HG02840 (cell line): ENCODE measurements at regions not wholly inside any gene's neighbourhood (a gene's known extent, or its start where the extent isn't known, plus 50 kb on each side); places are given as distances from the start of the nearest gene placed in this dataset.

Experiments used
- ATAC-seq: cut with Tn5 transposase; IDR thresholded peaks from one replicate; pipeline ENCODE4 v1.9.1; 2021; ENCODE audit warnings: mild to moderate bottlenecking, moderate library complexity, moderate number of reproducible peaks; ENCODE audit not compliant: unreplicated experiment, low FRiP score

DNA sequence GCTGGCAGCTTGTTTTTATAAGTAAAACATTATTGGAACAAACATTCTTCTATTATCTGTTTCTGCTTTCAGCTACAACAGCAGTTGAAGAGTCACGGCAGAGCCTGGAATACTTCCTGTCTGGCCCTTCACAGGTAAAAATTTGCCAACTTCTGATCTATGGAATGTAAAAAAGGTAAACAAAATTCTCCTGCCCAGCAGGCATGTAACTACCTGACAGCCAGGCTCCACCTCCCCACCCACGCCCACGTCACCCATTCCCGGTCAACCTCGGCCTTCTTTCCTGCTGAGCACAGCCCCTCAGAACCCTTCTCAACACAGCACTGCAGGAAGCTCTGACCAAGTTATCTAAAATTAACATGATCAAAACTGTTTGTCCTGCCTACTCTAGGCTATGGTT lies 166.0 kb downstream of the DLL1 start:
- ATAC-seq, result no peak

DNA sequence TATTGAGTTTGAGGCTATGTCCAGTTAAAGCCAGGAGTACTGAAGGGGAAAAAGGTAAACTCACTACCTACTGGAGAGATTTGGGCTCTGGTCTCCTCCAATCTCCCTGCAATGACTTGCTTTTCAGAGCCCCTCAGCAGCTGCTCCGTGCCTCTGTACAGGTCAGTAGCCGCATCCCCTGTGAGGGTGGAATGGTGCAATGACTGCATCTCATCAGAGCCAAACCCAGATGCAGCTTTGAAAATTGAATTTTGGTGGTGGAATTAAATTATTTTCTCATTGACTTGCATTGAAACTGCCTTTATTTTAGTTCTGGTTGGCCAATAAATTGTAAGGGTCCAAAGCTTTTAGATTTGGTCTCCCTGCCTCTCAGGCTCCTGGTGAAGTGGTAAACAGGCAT lies 166.7 kb downstream of the DLL1 start:
- no peak for ATAC-seq

DNA sequence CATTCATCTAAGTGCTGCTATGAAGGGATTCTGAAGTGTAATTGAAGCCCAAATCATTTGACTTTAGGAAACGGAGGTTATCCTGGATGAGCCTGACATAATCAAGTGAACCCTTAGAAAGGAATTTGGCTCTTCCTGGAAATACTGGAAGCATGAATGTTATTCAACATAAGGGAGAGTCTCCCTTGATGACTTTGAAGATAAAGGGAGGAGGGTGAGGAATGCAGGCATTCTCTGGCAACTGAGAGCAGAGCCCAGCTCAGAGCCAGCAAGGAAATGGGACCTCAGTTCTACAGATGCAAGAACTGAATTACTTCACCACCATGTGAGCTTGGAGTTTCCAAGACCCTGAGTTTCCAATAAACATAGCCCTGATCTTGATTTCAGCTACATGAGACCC lies 168.2 kb downstream of the DLL1 start:
- ATAC-seq, result no peak

DNA sequence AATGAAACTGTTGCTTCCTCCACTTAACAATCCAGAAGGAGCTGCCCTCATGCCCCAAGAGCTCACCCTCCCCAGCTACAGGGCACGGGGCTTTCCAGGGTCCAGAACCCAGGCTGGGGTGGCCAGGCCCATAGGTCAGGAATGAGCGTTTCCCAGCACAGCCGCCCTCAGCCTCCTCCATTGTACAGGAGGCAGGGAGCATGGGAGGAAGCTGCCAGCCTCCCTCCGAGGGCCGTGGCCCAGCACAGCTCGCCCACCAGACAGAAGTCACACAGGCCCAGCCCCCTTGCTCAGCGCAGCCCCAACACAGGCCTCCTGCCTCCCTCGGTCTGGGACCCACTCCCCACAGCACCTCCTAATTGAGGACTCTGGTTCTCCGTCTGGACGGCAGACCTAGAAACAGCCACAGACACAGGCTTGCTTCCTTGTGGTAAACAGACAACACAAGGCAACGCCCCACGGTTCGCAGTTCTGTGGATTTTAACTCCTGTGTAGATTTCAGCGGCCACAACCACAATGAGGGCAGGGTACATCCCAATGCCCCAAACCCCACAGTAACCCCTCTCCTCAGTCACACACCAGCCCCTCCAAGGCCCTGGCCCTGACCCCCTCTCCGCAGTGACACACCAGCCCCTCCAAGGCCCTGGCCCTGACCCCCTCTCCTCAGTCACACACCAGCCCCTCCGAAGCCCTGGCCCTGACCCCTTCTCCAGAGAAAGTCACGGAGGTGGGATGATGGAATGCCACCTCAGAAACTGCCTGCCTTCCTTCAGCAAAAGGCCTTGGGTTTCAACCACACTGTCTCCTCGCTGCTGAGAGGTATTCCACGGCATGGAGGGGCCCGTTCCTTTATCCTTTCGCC lies 173.5 kb downstream of the DLL1 start:
- ATAC-seq, result no peak

DNA sequence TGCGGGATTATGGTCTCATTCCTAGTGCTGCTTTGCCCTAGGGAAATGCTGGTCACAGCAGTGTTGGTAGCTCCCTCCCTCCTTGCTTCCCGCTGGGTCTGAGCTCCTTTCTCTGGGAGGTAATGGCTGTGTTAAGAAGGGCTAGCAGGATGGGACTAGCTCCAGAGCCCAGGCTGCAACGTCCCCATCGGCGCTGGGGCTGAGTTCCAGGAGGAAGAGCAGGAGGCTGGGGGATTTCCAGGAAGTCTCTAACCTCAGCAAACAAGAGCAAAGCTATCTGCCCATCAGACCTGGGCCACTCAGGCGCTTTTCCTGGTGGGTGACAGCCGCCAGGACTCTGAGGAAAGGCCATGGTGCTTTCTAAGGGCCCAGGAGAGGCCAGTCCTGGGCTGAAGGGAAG lies 174.2 kb downstream of the DLL1 start:
- no peak for ATAC-seq

DNA sequence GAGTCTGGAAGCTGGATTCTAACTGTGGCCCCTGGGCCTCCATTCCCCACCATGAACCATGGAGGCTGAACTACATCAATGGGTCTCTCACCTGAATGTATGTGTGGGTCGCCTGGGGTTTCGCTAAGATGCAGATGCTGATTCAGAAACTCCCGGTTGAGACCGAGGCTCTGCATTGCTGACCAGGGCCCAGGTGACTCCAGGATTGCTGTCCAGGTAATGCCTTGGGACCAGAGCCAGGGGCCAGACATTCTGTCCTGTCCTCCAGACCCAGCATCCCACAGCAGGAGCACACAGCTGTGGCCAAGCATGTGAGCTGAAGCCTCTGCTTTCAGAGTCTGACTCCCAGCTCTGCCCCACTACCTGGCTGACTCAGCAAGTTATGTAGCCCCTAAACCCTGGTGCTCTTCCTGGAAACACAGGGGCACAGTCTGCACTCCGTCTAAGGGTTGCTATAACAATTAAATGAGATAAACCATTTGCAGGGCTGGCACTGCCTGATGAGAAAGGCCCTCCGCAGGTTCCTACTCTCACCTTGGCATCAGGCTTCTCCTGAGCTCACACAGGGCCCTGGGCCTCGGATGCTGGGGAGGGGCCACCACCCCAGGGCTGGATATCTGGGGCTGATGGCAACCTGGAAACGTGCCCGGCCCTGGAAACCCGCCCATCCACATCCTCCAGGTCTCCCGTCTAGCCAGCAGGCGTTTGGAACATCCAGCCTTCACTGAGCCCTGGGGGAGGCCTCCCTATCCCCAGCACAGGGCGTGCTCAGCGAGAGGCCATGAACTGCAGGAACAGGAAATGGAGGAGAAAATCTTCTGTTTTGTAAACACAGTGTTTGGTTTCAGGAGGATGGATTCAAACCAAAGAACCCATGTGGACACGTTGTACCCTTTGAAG lies 175.7 kb downstream of the DLL1 start:
- ATAC-seq, result no peak

DNA sequence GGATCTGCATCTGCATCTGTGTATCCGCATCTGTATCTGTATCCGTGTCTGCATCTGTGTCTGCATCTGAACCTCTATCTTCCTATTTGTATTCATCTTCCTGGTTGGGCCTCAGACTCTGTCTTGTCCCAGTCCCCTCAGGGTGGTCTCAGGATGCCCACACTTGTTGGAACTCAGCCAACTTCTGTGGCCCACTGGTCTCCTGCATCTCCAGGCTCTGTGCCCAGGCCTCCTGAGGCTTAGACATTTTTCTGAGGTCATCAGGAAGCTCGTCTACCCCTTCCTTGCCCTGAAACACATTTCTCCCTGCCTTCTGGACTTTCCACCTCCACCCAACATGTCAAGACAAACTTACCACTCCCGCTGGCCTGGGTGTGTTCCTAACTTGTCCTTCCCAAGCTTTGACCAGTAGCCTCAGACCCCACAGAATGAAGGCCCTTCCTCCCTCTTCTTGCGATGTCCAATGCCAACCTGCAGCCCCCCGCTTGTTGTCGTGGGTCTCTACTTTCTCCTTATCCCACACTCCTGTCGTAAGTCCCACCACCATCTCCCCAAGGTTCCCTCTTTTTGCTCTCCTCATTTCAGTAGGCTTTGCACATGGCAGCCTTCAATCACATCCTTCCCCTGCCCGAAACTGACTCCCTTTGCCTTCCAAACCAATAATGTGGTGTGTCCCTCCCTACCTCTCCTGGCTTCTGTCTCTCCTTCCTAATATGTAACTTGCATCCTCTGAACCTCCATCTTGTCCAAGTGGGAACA lies 176.5 kb downstream of the DLL1 start:
- no peak for ATAC-seq

DNA sequence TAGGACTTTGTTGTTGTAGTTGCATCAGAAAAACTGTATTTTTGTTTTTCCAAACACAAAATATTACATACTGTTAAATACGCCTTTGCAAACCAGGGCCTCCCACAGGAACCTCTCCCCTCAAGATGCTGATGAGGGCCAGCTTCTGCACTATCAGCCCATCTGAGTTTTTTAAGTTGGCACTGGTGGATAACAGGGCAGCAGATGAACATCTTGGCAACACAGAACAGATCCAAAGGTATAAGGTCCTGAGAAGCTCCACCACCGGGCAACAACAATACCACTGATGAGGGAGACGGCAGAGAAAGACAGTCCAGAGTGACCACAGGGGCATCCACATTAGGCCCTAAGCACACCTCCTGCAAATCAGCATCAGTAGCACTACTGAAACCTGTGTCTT lies 177.7 kb downstream of the DLL1 start:
- ATAC-seq, result no peak

DNA sequence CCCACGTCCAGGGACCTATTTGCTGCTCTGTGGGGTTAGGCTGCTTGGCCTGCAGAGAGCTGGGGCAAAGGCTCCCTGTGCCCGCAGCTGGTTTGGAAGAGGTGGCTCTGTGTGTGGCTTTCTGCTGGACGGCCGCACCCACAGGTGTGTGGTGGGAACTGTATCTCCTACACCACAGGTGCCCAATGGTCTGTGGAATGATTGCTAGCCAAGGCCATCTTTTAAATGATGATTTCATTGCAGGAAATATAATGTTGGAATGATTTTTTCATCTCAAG lies 178.4 kb downstream of the DLL1 start:
- ATAC-seq, result no peak

DNA sequence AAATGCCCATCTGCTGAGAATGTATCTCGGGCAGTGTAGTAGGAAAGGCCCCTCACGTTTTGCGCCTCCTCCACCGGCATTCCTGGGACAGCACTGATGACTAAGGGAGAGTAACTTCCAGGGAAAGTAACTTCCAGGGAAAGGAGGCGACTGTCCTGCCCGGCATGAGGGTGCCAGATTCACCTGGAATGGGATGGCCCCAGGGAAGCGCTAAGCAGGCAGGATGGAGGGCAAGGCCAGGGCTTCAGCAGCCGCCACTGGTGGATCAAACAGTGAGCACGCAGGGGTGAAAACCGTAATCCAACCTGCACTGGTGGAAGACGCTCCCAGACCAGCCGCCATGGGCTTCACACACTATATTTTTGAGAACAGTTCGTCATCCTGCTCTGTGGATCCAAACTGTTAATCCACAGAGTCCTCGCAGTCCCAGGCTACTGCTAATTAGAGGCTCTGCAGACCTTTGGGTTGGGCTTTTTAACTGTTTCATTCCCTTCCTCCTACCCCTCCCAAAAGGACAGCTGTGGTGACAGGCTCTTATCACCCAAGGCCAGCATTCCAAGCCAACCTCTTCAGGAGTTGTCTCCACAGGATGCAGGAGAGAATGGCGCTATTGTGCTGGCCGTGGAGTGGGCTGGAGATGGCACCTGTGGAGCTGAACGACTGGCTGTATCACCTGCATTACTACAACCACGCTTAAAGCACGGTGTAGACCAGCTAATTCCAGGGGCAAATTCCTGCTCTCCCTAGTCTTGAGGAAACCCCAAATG lies 178.9 kb downstream of the DLL1 start:
- no peak for ATAC-seq

DNA sequence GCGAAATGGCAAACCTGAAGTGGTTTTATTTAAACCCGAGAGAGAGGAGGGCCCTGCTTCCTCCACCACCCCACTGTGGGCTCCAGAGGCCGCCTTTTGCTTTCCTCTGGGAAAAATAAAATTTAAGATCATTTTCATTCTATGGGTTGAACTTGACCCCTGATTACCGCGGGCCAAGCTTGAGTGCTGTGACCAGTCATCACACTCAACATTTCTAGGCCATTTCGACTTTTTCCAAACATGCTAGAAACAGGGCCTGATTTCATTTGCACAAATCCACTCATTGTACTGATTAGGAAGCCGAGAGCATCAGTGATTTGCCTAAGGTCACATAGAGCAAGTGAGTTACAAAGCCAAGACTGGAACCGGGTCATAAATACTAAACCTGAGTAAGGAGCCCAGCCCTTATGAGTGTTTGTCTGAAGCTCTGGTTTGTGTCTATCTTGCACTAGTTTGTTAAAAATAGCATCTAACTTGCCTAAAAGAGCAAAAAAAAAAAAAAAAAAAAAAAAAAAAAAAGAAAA lies 179.7 kb downstream of the DLL1 start:
- ATAC-seq, result no peak

DNA sequence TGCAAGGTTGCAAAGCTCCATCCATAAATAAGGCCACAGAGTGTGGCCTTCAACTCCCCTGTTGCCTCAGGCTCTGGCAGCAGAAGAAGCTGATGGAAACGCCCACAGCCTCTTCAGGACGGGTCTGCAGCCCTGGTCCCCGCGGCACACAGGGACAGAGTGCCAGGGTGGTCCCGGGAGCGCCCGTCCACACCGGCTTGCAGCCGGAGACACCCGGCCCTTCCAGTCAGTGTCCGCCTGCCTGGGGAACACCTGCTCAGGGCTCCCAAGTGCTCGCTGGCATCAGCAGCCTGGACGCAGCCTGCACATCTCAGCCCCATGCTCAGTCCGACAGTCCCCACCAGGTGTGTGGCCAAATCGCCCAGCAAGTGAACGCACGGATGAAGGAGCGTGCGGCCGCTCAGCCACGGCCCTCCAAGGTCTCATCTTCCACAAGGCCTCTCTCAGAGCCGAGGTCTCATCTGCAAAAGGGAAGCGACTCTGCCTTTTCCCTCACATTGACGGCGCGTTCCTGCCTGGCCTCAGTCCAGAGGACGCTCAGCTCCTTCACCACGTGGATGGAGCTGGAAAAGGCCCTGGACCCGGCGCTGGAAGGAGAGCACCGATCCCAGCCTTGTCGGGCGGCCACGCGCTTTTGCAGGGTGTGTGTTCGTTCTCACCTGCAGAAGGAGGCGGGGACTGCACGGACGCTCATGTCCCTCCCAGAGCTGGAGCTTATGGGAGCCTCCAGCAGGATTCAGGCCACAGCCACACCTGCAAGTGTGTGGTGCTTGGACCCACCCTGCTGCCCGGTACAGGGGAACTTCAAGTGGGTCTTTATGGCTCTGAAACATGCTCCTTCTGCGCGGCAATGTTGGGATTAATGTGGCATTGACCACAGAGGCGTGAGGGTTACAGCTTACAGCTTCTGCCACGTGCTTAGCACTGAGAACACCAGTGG lies 180.4 kb downstream of the DLL1 start:
- no peak for ATAC-seq

DNA sequence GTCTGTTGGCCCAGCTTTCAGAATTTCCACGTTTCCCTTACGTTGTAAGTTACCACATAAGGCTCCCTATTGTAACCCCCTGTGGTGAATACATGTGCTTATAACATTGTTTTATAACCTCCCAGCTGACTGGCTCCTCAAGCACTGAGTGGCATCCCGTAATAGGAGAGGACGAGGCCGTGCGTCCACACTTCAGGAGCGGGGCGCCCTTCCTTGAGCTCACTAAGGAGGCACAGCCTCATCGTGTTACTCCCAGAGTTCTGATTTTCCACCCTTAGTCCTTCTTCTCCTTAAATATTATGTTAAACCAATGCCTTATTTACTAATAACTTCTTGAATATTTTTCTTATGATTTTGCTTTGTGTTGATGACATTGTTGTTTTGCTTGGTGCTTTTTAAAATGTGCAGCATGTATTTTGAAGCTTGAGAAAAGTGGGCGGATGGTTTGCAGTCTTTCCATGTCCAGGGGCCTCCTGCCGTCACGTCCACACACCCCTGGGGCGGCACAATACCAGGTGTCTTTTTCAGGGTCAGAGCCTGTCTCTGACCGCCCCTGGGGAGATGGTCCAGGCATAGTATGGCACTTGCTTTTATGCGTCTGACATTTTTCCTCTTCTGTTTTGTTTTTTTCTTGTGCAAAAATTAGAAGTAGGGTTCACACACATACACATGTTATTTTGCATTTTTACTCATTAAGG lies 181.8 kb downstream of the DLL1 start:
- ATAC-seq, result no peak

DNA sequence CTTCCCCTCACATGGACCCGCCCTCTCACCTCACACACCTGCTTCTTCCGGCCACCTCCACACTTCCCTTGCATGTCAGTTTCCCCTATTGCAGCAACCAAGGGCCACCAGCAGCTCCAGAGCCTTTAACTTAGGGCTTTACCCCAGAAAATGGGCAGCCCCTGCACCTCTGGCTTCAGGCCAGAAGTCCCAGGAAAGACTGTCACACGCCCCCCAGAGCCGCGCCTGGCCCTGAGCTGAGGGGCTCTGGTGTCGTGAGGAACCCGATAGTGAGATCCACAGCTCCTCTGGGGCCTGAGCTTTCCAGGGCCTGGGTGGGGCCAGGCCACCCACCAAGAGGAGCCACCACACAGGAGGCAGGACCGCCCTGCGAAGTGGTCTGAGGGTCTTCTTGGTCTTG lies 182.4 kb downstream of the DLL1 start:
- no peak for ATAC-seq

DNA sequence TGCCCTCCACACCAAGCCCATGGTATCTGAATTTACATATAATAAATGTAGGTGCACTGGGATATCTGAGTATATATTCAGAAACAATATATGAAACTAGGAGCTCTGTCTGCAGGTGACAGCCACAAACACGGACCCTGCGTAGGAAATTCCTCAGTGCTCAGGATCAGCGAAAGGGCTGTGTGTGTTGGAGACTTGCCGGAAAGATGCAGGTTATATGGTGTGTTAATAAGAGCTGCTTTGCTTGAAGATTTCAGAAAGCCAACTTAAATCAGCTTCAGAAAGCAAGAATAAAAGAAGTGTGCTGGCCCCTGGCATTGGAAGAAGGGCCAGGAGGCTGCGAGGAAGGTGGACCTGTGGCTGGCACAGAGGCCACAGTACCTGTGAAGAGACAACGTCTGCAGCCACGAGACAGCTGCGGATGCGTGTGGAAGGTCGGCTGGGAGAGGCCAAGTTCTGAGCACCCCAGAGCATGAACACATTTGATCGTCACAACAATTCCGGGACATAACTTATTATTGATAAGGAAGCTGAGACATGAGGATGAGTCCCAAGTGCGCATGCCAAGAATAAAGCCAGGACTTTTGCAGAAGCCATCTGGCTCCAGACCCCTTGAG lies 183.2 kb downstream of the DLL1 start:
- ATAC-seq, result no peak

DNA sequence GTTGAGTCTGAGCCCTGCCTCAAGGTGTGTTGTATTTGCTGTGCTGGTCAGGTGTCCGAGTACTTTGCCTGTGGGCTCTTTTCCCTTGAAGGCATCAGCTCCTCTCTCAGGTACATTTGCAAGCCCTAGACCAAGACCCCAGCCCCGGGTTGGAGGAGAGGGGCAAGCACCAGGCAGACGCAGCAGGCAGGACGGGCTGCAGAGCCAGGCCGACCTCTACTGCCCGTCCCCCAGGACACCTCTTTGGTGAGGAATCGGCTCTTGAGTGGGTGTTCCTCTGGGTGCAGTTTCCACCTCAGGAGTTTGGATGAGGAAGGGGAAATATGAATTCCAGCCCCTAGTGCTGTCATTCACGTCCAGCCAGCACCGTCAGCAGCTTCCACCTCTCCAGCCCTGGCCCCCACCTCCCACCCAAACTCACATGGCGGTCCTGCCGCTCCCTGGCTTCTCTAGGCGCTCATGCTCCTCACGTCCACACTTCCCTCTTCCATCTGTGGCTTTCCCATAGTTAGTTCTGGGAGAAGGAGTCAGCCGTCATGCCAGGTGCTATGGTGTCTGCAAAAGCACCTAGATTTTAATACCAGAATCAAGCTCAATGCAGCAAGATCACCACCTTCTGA lies 183.9 kb downstream of the DLL1 start:
- no peak for ATAC-seq

DNA sequence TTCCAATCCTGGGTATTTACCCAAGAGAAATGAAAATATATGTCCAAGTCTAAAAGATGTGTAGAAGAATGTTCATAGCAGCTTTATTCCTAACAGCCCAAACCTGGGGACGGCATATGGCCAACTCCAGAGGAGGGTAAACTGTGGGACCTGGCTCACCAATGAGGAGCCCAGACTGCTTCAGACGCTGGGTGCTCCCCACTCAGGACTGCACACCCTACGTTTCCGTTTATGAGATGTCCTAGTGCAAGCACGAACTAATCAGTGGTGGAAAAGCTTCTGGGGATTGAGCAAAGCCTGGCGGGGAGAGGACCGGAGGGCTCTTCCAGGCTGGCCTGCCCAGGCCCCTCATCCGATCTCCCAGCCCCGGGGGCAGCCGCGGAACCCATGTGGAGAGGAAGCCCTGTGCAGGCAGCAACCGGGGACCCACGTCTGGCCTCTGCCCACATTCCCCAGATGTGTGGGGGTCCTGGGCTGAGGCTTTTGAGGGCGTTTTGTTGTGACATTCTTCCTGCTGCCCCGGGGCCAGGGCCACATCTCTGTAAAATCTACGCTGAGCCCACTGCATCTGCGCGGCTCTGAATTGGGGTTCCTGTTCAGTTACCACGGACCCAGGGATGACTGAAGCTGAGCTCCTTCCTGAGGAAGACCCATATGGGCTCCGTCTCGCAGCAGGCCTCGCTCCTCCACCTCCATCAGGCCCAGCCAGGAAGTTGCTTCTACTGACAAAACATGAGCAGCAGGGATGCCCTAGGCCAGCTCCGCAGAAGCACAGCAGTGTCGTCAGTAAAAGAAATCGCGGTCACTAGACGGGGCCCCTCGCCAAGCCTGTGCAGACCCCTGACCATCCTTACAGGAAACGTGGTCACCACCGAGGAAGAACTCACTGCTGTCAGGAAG lies 188.0 kb downstream of the DLL1 start:
- no peak for ATAC-seq
